Endodermal cell (in vitro differentiated cells): ENCODE measurements at regions not wholly inside any gene's neighbourhood (a gene's known extent, or its start where the extent isn't known, plus 50 kb on each side); places are given as distances from the start of the nearest gene placed in this dataset.
A peak's percentile ranks its signal among the peaks of the same experiment; 100 is the strongest.

Source experiments
- DNase-seq: peaks from one replicate; pipeline ENCODE4 v3.0.0-alpha.2; 2017
- H3K27ac ChIP-seq: 2 replicates; pipeline ENCODE4 v1.5.1; 2013; ENCODE audit warnings: mild to moderate bottlenecking, low read depth, low read length, moderate library complexity
- H3K27me3 ChIP-seq: 2 replicates; pipeline ENCODE4 v1.6.1; 2013; ENCODE audit warnings: mild to moderate bottlenecking, low read length, moderate library complexity; ENCODE audit not compliant: insufficient read depth, control insufficient read depth, poor library complexity, severe bottlenecking
- H3K36me3 ChIP-seq: 2 replicates; pipeline ENCODE4 v1.7.0; 2013; ENCODE audit warnings: mild to moderate bottlenecking, low read length, moderate library complexity; ENCODE audit not compliant: control insufficient read depth, insufficient read depth
- H3K4me1 ChIP-seq: one replicate; pipeline ENCODE4 v1.7.0; 2013; ENCODE audit warnings: low read length; ENCODE audit not compliant: control insufficient read depth, insufficient read depth
- H3K4me3 ChIP-seq: 2 replicates; pipeline ENCODE4 v1.5.1; 2013; ENCODE audit warnings: mild to moderate bottlenecking, low read length, moderate library complexity
- H3K9ac ChIP-seq: 2 replicates; pipeline ENCODE4 v1.6.1; 2013; ENCODE audit warnings: mild to moderate bottlenecking, low read length, moderate library complexity; ENCODE audit not compliant: poor library complexity, severe bottlenecking; ENCODE audit errors: extremely low read depth
- H3K9me3 ChIP-seq: 2 replicates; pipeline ENCODE4 v1.6.1; 2013; ENCODE audit warnings: mild to moderate bottlenecking, low read length, moderate library complexity; ENCODE audit not compliant: control insufficient read depth
- H3K27ac Mint-ChIP-seq: 2 replicates; pipeline ENCODE4 v1.8.0; 2020; ENCODE audit warnings: mixed read lengths
- H3K27me3 Mint-ChIP-seq: 2 replicates; pipeline ENCODE4 v1.8.0; 2021; ENCODE audit warnings: mild to moderate bottlenecking, mixed read lengths; ENCODE audit not compliant: insufficient read depth
- H3K36me3 Mint-ChIP-seq: 2 replicates; pipeline ENCODE4 v1.8.0; 2020; ENCODE audit warnings: low read depth, mixed read lengths
- H3K4me1 Mint-ChIP-seq: 2 replicates; pipeline ENCODE4 v1.8.0; 2020; ENCODE audit warnings: mixed read lengths
- H3K4me3 Mint-ChIP-seq: 2 replicates; pipeline ENCODE4 v1.8.0; 2020; ENCODE audit warnings: mild to moderate bottlenecking, moderate library complexity, mixed read lengths
- H3K9me3 Mint-ChIP-seq: 2 replicates; pipeline ENCODE4 v1.8.0; 2020; ENCODE audit warnings: mild to moderate bottlenecking, mixed read lengths
- CTCF ChIP-seq: fragments of 200-600 bp; sonication (generic); conservative IDR thresholded peaks from 2 replicates; pipeline ENCODE4 v1.5.0; 2021; ENCODE audit warnings: antibody characterized with exemption, mild to moderate bottlenecking
- WGBS, 2 experiments: methylation state at CpG; one replicate each; pipeline versions ENCODE4 v1.1.5 to v1.1.7; 2013; ENCODE audit warnings: missing lambda C conversion rate in 2 of 2, mixed read lengths in 1 of 2; ENCODE audit not compliant: insufficient coverage in 1 of 2, insufficient read length in 1 of 2; 5-methylcytosine and 5-hydroxymethylcytosine counted together

DNA sequence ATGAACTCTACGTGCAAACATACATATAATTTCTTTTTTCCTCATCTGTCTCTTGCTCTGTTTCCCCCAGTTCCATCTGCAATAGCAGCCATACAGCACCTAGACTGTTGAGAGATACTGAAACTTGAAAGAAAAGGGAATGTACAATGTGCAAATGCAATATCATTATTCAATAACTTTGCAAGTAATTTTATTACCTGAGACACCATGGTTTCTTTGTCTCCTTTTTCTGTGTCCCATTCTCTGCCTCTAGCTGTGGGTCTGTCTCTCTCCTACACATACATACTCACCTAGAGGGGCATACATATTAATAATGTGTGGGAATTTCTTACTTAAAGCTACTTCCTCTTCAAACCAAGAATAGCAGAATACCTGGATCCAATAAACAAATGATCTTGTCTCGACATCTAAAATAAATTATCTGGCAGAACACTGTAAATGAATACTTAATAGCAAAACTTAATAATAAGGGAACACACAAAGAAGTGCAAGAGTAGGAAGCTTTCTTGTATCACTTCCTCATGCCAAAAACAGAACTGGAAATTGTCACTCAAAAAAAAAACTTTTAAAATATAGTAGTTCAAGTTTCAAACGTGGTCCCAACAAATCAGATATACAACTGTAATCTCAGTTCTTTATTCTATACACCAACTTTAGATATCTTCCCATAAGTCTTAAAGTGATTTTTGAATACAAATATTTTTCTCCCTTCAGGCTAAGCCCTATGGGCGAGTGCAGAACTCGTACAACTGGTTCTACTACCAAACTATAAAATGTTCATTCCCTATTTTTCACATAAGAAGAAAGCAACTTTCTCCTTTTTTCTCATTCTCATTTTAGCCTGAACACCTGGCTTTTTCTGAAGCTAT lies 194.6 kb downstream of the NRIP1 start:
- H3K4me1 Mint-ChIP-seq: peaks cover 22% of the 10 kb centered on the region
- no peaks in the 10 kb centered on the region for H3K27me3 ChIP-seq
- peaks cover 4% of the 10 kb centered on the region for H3K4me1 ChIP-seq
- TF ChIP-seq CTCF: no peak
- DNase-seq: no peak
- no peak overlapping the region for H3K4me3 ChIP-seq
- no peak overlapping the region for H3K4me3 Mint-ChIP-seq
- H3K9me3 Mint-ChIP-seq: no peaks in the 10 kb centered on the region
- H3K9ac ChIP-seq: no peak overlapping the region
- no peaks in the 10 kb centered on the region for H3K9me3 ChIP-seq
- 94 to 96% methylated on average over 4 of the region's 5 CpGs for WGBS, 2 experiments
- H3K36me3 ChIP-seq: no peaks in the 10 kb centered on the region
- H3K27me3 Mint-ChIP-seq: no peaks in the 10 kb centered on the region
- no peak overlapping the region for H3K27ac ChIP-seq
- H3K36me3 Mint-ChIP-seq: no peaks in the 10 kb centered on the region
- no peak overlapping the region for H3K27ac Mint-ChIP-seq

DNA sequence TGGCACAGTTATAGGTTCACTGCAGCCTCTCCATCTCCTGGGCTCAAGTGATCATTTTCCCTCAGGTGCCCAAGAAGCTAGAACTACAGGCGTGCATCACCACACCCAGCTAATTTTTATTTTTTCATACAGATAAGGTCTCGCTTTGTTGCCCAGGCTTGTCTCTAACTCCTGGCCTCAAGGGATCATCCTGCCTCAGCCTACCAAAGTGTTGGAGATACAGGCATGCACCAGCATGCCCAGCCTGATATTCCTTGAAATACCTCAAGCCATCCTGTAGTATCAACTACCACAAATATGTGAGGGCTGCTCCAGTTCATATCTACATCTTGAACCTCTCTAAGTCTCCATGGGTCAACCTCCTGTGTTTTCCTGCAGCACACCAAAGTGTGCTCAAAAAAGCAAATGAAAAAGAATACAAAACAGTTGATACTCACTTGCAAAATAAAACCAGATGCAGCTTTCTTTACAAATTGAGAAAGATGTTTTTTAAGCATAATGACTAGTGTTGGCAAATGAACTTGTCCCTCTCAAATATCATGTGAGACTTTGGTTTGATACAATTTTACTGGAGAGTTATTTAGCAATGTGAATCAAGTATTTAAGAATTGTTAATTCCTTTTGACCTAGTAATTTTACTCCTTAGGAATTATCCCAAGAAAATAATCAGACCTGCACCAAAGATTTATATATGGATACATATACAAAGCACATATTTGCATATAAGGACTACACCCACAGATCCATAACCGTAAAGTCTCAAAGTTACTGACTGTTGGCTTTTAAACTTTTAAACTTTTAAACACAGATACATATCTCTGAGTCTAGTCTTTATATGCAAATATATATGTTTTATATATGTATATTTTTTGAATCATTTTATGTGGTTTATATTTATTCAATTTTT lies 197.7 kb downstream of the NRIP1 start:
- Mint-ChIP-seq H3K27me3 (no peaks in the 10 kb centered on the region), H3K4me3 (no peak overlapping the region), H3K9me3 (no peaks in the 10 kb centered on the region), H3K4me1 (peaks cover 33% of the 10 kb centered on the region), H3K36me3 (no peaks in the 10 kb centered on the region), H3K27ac (no peak overlapping the region)
- H3K4me1 ChIP-seq: peaks cover 4% of the 10 kb centered on the region
- no peaks in the 10 kb centered on the region for H3K9me3 ChIP-seq
- H3K4me3 ChIP-seq: no peak overlapping the region
- H3K9ac ChIP-seq: no peak overlapping the region
- no peaks in the 10 kb centered on the region for H3K27me3 ChIP-seq
- no peak overlapping the region for H3K27ac ChIP-seq
- 93 to 94% methylated on average over 2 to 3 of the region's 3 CpGs for WGBS, 2 experiments
- no peak for TF ChIP-seq CTCF
- no peak for DNase-seq
- no peaks in the 10 kb centered on the region for H3K36me3 ChIP-seq

- peak; percentile 94 for TF ChIP-seq CTCF
- H3K9me3 ChIP-seq: peaks cover 18% of the 10 kb centered on the region
- Mint-ChIP-seq H3K27ac (peak overlapping the region; percentile 18), H3K36me3 (peaks cover 8% of the 10 kb centered on the region), H3K9me3 (peaks cover 23% of the 10 kb centered on the region), H3K4me1 (peaks cover 33% of the 10 kb centered on the region), H3K27me3 (no peaks in the 10 kb centered on the region), H3K4me3 (no peak overlapping the region)
- H3K36me3 ChIP-seq: no peaks in the 10 kb centered on the region
- no peak overlapping the region for H3K4me3 ChIP-seq
- H3K27ac ChIP-seq: peak overlapping the region; percentile 24
- H3K4me1 ChIP-seq: peaks cover 4% of the 10 kb centered on the region
- WGBS, 2 experiments: 48 to 57% methylated on average over 9 of the region's 9 CpGs
- peak; percentile 87 for DNase-seq
- no peak overlapping the region for H3K9ac ChIP-seq
- no peaks in the 10 kb centered on the region for H3K27me3 ChIP-seq
Observed at GRCh38 chr21:14864211-14865021, 200.4 kb downstream of the NRIP1 start.
